Stimulated activated naive B cell treated with anti-CD40 and anti-IgM and Interleukin-4, amounts not matched to agents 10 μg/mL and 1 μg/mL and 100 μg/mL, for 72 hours (primary cell): ENCODE measurements at regions not wholly inside any gene's neighbourhood (a gene's known extent, or its start where the extent isn't known, plus 50 kb on each side); places are given as distances from the start of the nearest gene placed in this dataset.
A peak's percentile ranks its signal among the peaks of the same experiment; 100 is the strongest.

ENCODE experiments used
- ATAC-seq, 2 donors: fragments of 150-1000 bp; cut with Tn5 transposase; replicated peaks; 2 replicates each; pipeline ENCODE4 v1.10.0; 2021; ENCODE audit warnings: moderate library complexity in 1 of 2
- DNase-seq: peaks from one replicate; pipeline ENCODE4 v3.0.0; 2021
- H3K27ac Mint-ChIP-seq: one replicate; pipeline ENCODE4 v1.8.0; 2022; ENCODE audit warnings: mild to moderate bottlenecking, mixed read lengths
- H3K27me3 Mint-ChIP-seq, 2 donors: one replicate each; pipeline ENCODE4 v1.8.0; 2022; ENCODE audit warnings: mixed read lengths in 2 of 2
- H3K36me3 Mint-ChIP-seq, 2 donors: one replicate each; pipeline ENCODE4 v1.8.0; 2022; ENCODE audit warnings: mixed read lengths in 2 of 2, mild to moderate bottlenecking in 1 of 2
- H3K4me1 Mint-ChIP-seq, 2 donors: one replicate each; pipeline ENCODE4 v1.8.0; 2022; ENCODE audit warnings: mixed read lengths in 2 of 2, mild to moderate bottlenecking in 1 of 2
- H3K4me3 Mint-ChIP-seq, 2 donors: one replicate each; pipeline ENCODE4 v1.8.0; 2022; ENCODE audit warnings: mild to moderate bottlenecking in 2 of 2, mixed read lengths in 2 of 2, moderate library complexity in 1 of 2
- H3K9me3 Mint-ChIP-seq, 2 donors: one replicate each; pipeline ENCODE4 v1.8.0; 2022; ENCODE audit warnings: mixed read lengths in 2 of 2, mild to moderate bottlenecking in 1 of 2

- Mint-ChIP-seq H3K4me3 (no peak overlapping the region), H3K9me3 (peaks cover 5 to 9% of the 10 kb centered on the region in 2 donors), H3K36me3 (no peaks in the 10 kb centered on the region), H3K4me1 (no peaks in the 10 kb centered on the region), H3K27me3 (no peaks in the 10 kb centered on the region), H3K27ac (no peak overlapping the region)
- ATAC-seq, result no peak
- no peak for DNase-seq
These were observed 468.2 kb downstream of the OTOL1 start for GRCh38 chr3:161964857-161965256.

GRCh38 chr3:161969867-161970266 lies 473.3 kb downstream of the OTOL1 start:
- Mint-ChIP-seq H3K9me3 (peaks cover 0 to 3% of the 10 kb centered on the region in 2 donors), H3K4me3 (no peak overlapping the region), H3K4me1 (no peaks in the 10 kb centered on the region), H3K27me3 (no peaks in the 10 kb centered on the region), H3K36me3 (no peaks in the 10 kb centered on the region), H3K27ac (no peak overlapping the region)
- DNase-seq (no peak), ATAC-seq (no peak)

- DNase-seq (no peak), ATAC-seq (peak in 1 of 2 donors; percentile 21)
- Mint-ChIP-seq H3K4me3 (no peak overlapping the region), H3K27ac (no peak overlapping the region), H3K9me3 (peaks cover 0 to 7% of the 10 kb centered on the region in 2 donors), H3K4me1 (no peaks in the 10 kb centered on the region), H3K27me3 (no peaks in the 10 kb centered on the region), H3K36me3 (no peaks in the 10 kb centered on the region)
These were observed 478.6 kb downstream of the OTOL1 start for GRCh38 chr3:161975201-161975600.

- Mint-ChIP-seq H3K36me3 (no peaks in the 10 kb centered on the region), H3K4me1 (no peaks in the 10 kb centered on the region), H3K27me3 (no peaks in the 10 kb centered on the region), H3K27ac (no peak overlapping the region), H3K4me3 (no peak overlapping the region), H3K9me3 (peaks cover 0 to 7% of the 10 kb centered on the region in 2 donors)
- no peak for DNase-seq
- ATAC-seq, result peak in 1 of 2 donors; percentile 55
These were observed 480.5 kb downstream of the OTOL1 start for GRCh38 chr3:161977063-161977462.

GRCh38 chr3:161977850-161978249 lies 481.2 kb downstream of the OTOL1 start:
- DNase-seq (no peak), ATAC-seq (no peak)
- H3K4me3 Mint-ChIP-seq, result no peak overlapping the region
- no peaks in the 10 kb centered on the region for H3K36me3 Mint-ChIP-seq
- H3K27me3 Mint-ChIP-seq, result no peaks in the 10 kb centered on the region
- H3K27ac Mint-ChIP-seq, result no peak overlapping the region
- no peaks in the 10 kb centered on the region for H3K4me1 Mint-ChIP-seq
- peaks cover 0 to 7% of the 10 kb centered on the region in 2 donors for H3K9me3 Mint-ChIP-seq

GRCh38 chr3:161987933-161988332 lies 491.3 kb downstream of the OTOL1 start:
- DNase-seq (no peak), ATAC-seq (no peak)
- H3K9me3 Mint-ChIP-seq, result no peaks in the 10 kb centered on the region
- H3K27me3 Mint-ChIP-seq, result no peaks in the 10 kb centered on the region
- no peaks in the 10 kb centered on the region for H3K36me3 Mint-ChIP-seq
- no peak overlapping the region for H3K27ac Mint-ChIP-seq
- H3K4me1 Mint-ChIP-seq, result no peaks in the 10 kb centered on the region
- no peak overlapping the region for H3K4me3 Mint-ChIP-seq

- Mint-ChIP-seq H3K36me3 (no peaks in the 10 kb centered on the region), H3K9me3 (no peaks in the 10 kb centered on the region), H3K4me3 (no peak overlapping the region), H3K27me3 (no peaks in the 10 kb centered on the region), H3K4me1 (no peaks in the 10 kb centered on the region), H3K27ac (no peak overlapping the region)
- no peak for DNase-seq
- ATAC-seq, result no peak
These were observed 492.4 kb downstream of the OTOL1 start for GRCh38 chr3:161989012-161989411.

GRCh38 chr3:161990036-161990435 lies 493.4 kb downstream of the OTOL1 start:
- H3K4me1 Mint-ChIP-seq, result no peaks in the 10 kb centered on the region
- no peaks in the 10 kb centered on the region for H3K36me3 Mint-ChIP-seq
- no peaks in the 10 kb centered on the region for H3K9me3 Mint-ChIP-seq
- H3K27ac Mint-ChIP-seq, result no peak overlapping the region
- no peak overlapping the region for H3K4me3 Mint-ChIP-seq
- H3K27me3 Mint-ChIP-seq, result no peaks in the 10 kb centered on the region
- DNase-seq (no peak), ATAC-seq (no peak)

GRCh38 chr3:161991901-161992540 lies 495.4 kb downstream of the OTOL1 start:
- H3K4me3 Mint-ChIP-seq, result no peak overlapping the region
- no peak overlapping the region for H3K27ac Mint-ChIP-seq
- H3K27me3 Mint-ChIP-seq, result no peaks in the 10 kb centered on the region
- DNase-seq (no peak), ATAC-seq (no peak)
- no peaks in the 10 kb centered on the region for H3K9me3 Mint-ChIP-seq
- no peaks in the 10 kb centered on the region for H3K4me1 Mint-ChIP-seq
- H3K36me3 Mint-ChIP-seq, result no peaks in the 10 kb centered on the region

- no peak for ATAC-seq
- no peaks in the 10 kb centered on the region for H3K4me1 Mint-ChIP-seq
- no peaks in the 10 kb centered on the region for H3K36me3 Mint-ChIP-seq
- H3K9me3 Mint-ChIP-seq, result peaks cover 20 to 21% of the 10 kb centered on the region in 2 donors
- H3K27ac Mint-ChIP-seq, result no peak overlapping the region
- no peak for DNase-seq
- no peak overlapping the region for H3K4me3 Mint-ChIP-seq
- no peaks in the 10 kb centered on the region for H3K27me3 Mint-ChIP-seq
These were observed 503.2 kb downstream of the OTOL1 start for GRCh38 chr3:161999846-162000245.

GRCh38 chr3:162007722-162008121 lies 511.1 kb downstream of the OTOL1 start:
- ATAC-seq (no peak), DNase-seq (no peak)
- Mint-ChIP-seq H3K4me3 (no peak overlapping the region), H3K27me3 (no peaks in the 10 kb centered on the region), H3K9me3 (no peaks in the 10 kb centered on the region), H3K4me1 (no peaks in the 10 kb centered on the region), H3K36me3 (no peaks in the 10 kb centered on the region), H3K27ac (no peak overlapping the region)

- H3K4me1 Mint-ChIP-seq, result no peaks in the 10 kb centered on the region
- no peaks in the 10 kb centered on the region for H3K36me3 Mint-ChIP-seq
- DNase-seq (no peak), ATAC-seq (no peak)
- H3K9me3 Mint-ChIP-seq, result no peaks in the 10 kb centered on the region
- H3K27me3 Mint-ChIP-seq, result no peaks in the 10 kb centered on the region
- no peak overlapping the region for H3K4me3 Mint-ChIP-seq
- no peak overlapping the region for H3K27ac Mint-ChIP-seq
These were observed 516.0 kb downstream of the OTOL1 start for GRCh38 chr3:162012633-162013032.

GRCh38 chr3:162014284-162014683 lies 517.7 kb downstream of the OTOL1 start:
- Mint-ChIP-seq H3K27ac (no peak overlapping the region), H3K9me3 (no peaks in the 10 kb centered on the region), H3K4me3 (no peak overlapping the region), H3K4me1 (no peaks in the 10 kb centered on the region), H3K36me3 (no peaks in the 10 kb centered on the region), H3K27me3 (no peaks in the 10 kb centered on the region)
- no peak for ATAC-seq
- DNase-seq, result no peak

- no peaks in the 10 kb centered on the region for H3K27me3 Mint-ChIP-seq
- H3K4me3 Mint-ChIP-seq, result no peak overlapping the region
- ATAC-seq, result no peak
- no peaks in the 10 kb centered on the region for H3K9me3 Mint-ChIP-seq
- no peak for DNase-seq
- H3K27ac Mint-ChIP-seq, result no peak overlapping the region
- H3K36me3 Mint-ChIP-seq, result no peaks in the 10 kb centered on the region
- H3K4me1 Mint-ChIP-seq, result no peaks in the 10 kb centered on the region
These were observed 519.2 kb downstream of the OTOL1 start for GRCh38 chr3:162015856-162016255.

- H3K36me3 Mint-ChIP-seq, result no peaks in the 10 kb centered on the region
- no peak for ATAC-seq
- no peaks in the 10 kb centered on the region for H3K27me3 Mint-ChIP-seq
- no peak overlapping the region for H3K4me3 Mint-ChIP-seq
- H3K4me1 Mint-ChIP-seq, result no peaks in the 10 kb centered on the region
- no peak overlapping the region for H3K27ac Mint-ChIP-seq
- DNase-seq, result no peak
- H3K9me3 Mint-ChIP-seq, result no peaks in the 10 kb centered on the region
These were observed 523.2 kb downstream of the OTOL1 start for GRCh38 chr3:162019817-162020216.

GRCh38 chr3:162021206-162021605 lies 524.6 kb downstream of the OTOL1 start:
- DNase-seq (no peak), ATAC-seq (no peak)
- Mint-ChIP-seq H3K9me3 (peaks cover 0 to 2% of the 10 kb centered on the region in 2 donors), H3K27me3 (no peaks in the 10 kb centered on the region), H3K4me3 (no peak overlapping the region), H3K36me3 (no peaks in the 10 kb centered on the region), H3K27ac (no peak overlapping the region), H3K4me1 (no peaks in the 10 kb centered on the region)
